ENCODE measurements at regions not wholly inside any gene's neighbourhood (a gene's known extent, or its start where the extent isn't known, plus 50 kb on each side); places are given as distances from the start of the nearest gene placed in this dataset.
"Not testable (repeated sequence)": the region's sequence is repeated elsewhere in the genome, so short reads cannot be mapped to it uniquely, and the experiment has no call there.

DNA sequence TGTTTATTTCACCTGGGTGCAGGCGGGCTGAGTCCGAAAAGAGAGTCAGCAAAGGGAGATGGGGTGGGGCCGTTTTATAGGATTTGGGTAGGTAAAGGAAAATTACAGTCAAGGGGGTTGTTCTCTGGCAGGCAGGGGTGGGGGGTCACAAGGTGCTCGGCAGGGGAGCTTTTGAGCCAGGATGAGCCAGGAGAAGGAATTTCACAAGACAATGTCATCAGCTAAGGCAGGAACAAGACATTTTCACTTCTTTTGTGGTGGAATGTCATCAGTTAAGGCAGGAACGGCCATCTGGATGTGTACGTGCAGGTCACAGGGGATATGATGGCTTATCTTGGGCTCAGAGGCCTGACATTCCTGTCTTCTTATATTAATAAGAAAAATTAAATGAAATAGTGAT lies 115.8 kb upstream of the KCNJ3 start:
- H3K9me3 ChIP-seq (ENCODE audit: control insufficient read depth in 1 of 2, low read length in 2 of 2); H3K27me3 Mint-ChIP-seq; H3K27me3 ChIP-seq (ENCODE audit: insufficient read depth, low read length); H3K4me3 Mint-ChIP-seq; H3K36me3 Mint-ChIP-seq; H3K4me1 ChIP-seq (ENCODE audit: insufficient read depth, low read length); intact Hi-C loops (cut with micrococcal nuclease); DNase-seq; H3K4me1 Mint-ChIP-seq; H3K27ac ChIP-seq (ENCODE audit: low read depth, low read length); CTCF ChIA-PET (ENCODE audit: partially characterized antibody); H3K27ac Mint-ChIP-seq; H3K36me3 ChIP-seq (ENCODE audit: insufficient read depth, low read length); H3K4me3 ChIP-seq (ENCODE audit: low read length in 2 of 2): not testable (repeated sequence)
- H3K9me3 Mint-ChIP-seq = peaks cover 0 to 14% (median 7%) of the 10 kb centered on the region in 8 donors
- POLR2A ChIA-PET (ENCODE audit: partially characterized antibody) = interaction anchor here (0.6 kb wide), 1 partner anchor 817 kb away, joined by 3 read pairs; no protein-coding TSS in a partner anchor

DNA sequence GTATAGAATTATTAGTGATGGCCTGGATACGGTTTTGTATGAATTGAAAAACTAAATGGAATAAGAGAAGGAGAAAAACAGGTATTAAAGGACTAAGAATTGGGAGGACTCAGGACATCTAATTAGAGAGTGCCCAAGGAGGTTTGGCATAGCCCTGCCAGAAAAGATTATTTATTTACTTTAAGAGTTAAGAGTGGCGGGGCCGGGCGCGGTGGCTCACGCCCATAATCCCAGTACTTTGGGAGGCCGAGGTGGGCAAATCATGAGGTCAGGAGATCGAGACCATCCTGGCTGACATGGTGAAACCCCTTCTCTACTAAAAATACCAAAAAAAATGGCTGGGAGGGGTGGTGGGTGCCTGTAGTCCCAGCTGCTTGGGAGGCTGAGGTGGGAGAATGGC lies 115.2 kb upstream of the KCNJ3 start:
- not testable (repeated sequence) for H3K36me3 Mint-ChIP-seq, H3K4me1 Mint-ChIP-seq

DNA sequence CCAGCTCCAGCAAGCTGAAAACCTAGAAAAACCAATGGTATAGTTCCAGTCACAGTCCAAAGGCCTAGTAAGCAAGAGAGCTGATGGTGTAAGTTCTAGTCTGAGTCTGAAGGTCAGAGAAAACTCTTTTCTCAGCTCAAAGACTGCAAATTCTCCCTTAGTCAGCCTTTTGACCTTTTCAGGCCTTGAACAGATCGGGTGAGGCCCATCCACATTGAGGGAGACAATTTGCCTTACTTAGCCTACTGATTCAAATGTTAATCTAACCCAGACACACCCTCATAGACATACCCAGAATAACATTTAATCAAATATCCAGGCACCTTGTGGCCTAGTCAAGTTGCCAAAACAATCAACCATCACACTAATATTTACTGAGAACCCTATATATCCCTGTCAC lies 110.8 kb upstream of the KCNJ3 start:
- H3K4me1 ChIP-seq (ENCODE audit: insufficient read depth, low read length) = no peaks in the 10 kb centered on the region
- H3K36me3 Mint-ChIP-seq = no peaks in the 10 kb centered on the region
- H3K4me1 Mint-ChIP-seq = no peaks in the 10 kb centered on the region
- DNase-seq = no peak
- ChIA-PET CTCF (ENCODE audit: partially characterized antibody) (interaction anchor here (1.2 kb wide), 1 partner anchor 17 kb away, joined by 3 read pairs; no protein-coding TSS in a partner anchor), POLR2A (ENCODE audit: partially characterized antibody) (no interaction called here)
- intact Hi-C loops (cut with micrococcal nuclease) = no loop called here
- H3K27me3 ChIP-seq (ENCODE audit: insufficient read depth, low read length) = no peaks in the 10 kb centered on the region
- no peak overlapping the region for H3K27ac ChIP-seq (ENCODE audit: low read depth, low read length)
- H3K4me3 Mint-ChIP-seq = no peak overlapping the region
- no peaks in the 10 kb centered on the region for H3K9me3 ChIP-seq (ENCODE audit: control insufficient read depth in 1 of 2, low read length in 2 of 2)
- no peaks in the 10 kb centered on the region for H3K36me3 ChIP-seq (ENCODE audit: insufficient read depth, low read length)
- no peak overlapping the region for H3K4me3 ChIP-seq (ENCODE audit: low read length in 2 of 2)
- H3K27ac Mint-ChIP-seq = no peak overlapping the region
- no peaks in the 10 kb centered on the region for H3K27me3 Mint-ChIP-seq
- H3K9me3 Mint-ChIP-seq = peaks cover 0 to 7% (median 3%) of the 10 kb centered on the region in 8 donors

More for the DNA sequence above, 115.2 kb upstream of the KCNJ3 start:
- H3K4me3 Mint-ChIP-seq; CTCF ChIA-PET (ENCODE audit: partially characterized antibody); POLR2A ChIA-PET (ENCODE audit: partially characterized antibody); H3K4me1 ChIP-seq (ENCODE audit: insufficient read depth, low read length); H3K27me3 Mint-ChIP-seq; H3K27ac Mint-ChIP-seq; H3K9me3 ChIP-seq (ENCODE audit: control insufficient read depth in 1 of 2, low read length in 2 of 2); H3K27ac ChIP-seq (ENCODE audit: low read depth, low read length); H3K27me3 ChIP-seq (ENCODE audit: insufficient read depth, low read length); intact Hi-C loops (cut with micrococcal nuclease); DNase-seq; H3K36me3 ChIP-seq (ENCODE audit: insufficient read depth, low read length); H3K4me3 ChIP-seq (ENCODE audit: low read length in 2 of 2): not testable (repeated sequence)
- peaks cover 0 to 10% (median 7%) of the 10 kb centered on the region in 8 donors for H3K9me3 Mint-ChIP-seq

- H3K4me3 Mint-ChIP-seq = no peak overlapping the region
- H3K27me3 ChIP-seq (ENCODE audit: insufficient read depth, low read length) = no peaks in the 10 kb centered on the region
- peak overlapping the region in 1 of 7 donors; percentile 13 for H3K27ac Mint-ChIP-seq
- no peaks in the 10 kb centered on the region for H3K27me3 Mint-ChIP-seq
- no peak overlapping the region for H3K27ac ChIP-seq (ENCODE audit: low read depth, low read length)
- DNase-seq = no peak
- intact Hi-C loops (cut with micrococcal nuclease) = no loop called here
- no peak overlapping the region for H3K4me3 ChIP-seq (ENCODE audit: low read length in 2 of 2)
- H3K4me1 ChIP-seq (ENCODE audit: insufficient read depth, low read length) = no peaks in the 10 kb centered on the region
- peaks cover 0 to 5% (median 3%) of the 10 kb centered on the region in 8 donors for H3K9me3 Mint-ChIP-seq
- H3K36me3 Mint-ChIP-seq = no peaks in the 10 kb centered on the region
- ChIA-PET POLR2A (ENCODE audit: partially characterized antibody) (no interaction called here), CTCF (ENCODE audit: partially characterized antibody) (interaction anchor here (1.2 kb wide), 1 partner anchor 19 kb away, joined by 3 read pairs; no protein-coding TSS in a partner anchor)
- no peaks in the 10 kb centered on the region for H3K36me3 ChIP-seq (ENCODE audit: insufficient read depth, low read length)
- no peaks in the 10 kb centered on the region for H3K9me3 ChIP-seq (ENCODE audit: control insufficient read depth in 1 of 2, low read length in 2 of 2)
- H3K4me1 Mint-ChIP-seq = no peaks in the 10 kb centered on the region
Measured at GRCh38 chr2:154588838-154589237, 109.7 kb upstream of the KCNJ3 start.

DNA sequence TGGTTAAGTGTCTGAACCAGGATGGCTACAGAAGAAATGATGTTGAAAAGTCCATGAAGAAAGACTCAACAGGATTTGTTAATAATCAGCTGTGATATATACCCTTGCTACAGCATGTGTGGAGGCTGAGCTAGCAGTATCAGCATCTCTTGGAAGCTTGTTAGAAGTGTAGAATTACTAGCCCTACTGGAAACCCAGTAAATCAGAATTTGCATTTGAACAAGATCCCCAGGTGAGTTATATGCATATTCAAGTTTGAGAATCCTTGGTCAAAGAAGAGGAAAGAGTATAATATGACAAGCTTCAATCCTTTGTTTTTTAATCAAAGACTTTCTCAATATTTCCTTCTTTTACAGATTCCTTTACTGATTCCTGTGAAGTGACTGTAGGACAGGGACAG lies 109.0 kb upstream of the KCNJ3 start:
- no peaks in the 10 kb centered on the region for H3K27me3 Mint-ChIP-seq
- no peaks in the 10 kb centered on the region for H3K9me3 ChIP-seq (ENCODE audit: control insufficient read depth in 1 of 2, low read length in 2 of 2)
- H3K27ac ChIP-seq (ENCODE audit: low read depth, low read length) = no peak overlapping the region
- H3K36me3 Mint-ChIP-seq = no peaks in the 10 kb centered on the region
- no peaks in the 10 kb centered on the region for H3K4me1 Mint-ChIP-seq
- CTCF ChIA-PET (ENCODE audit: partially characterized antibody) = no interaction called here
- DNase-seq = no peak
- no peaks in the 10 kb centered on the region for H3K27me3 ChIP-seq (ENCODE audit: insufficient read depth, low read length)
- no peaks in the 10 kb centered on the region for H3K4me1 ChIP-seq (ENCODE audit: insufficient read depth, low read length)
- H3K27ac Mint-ChIP-seq = no peak overlapping the region
- intact Hi-C loops (cut with micrococcal nuclease) = no loop called here
- H3K4me3 Mint-ChIP-seq = no peak overlapping the region
- POLR2A ChIA-PET (ENCODE audit: partially characterized antibody) = no interaction called here
- H3K4me3 ChIP-seq (ENCODE audit: low read length in 2 of 2) = no peak overlapping the region
- H3K36me3 ChIP-seq (ENCODE audit: insufficient read depth, low read length) = no peaks in the 10 kb centered on the region
- peaks cover 0 to 6% (median 3%) of the 10 kb centered on the region in 8 donors for H3K9me3 Mint-ChIP-seq

GRCh38 chr2:154591294-154591820 lies 107.1 kb upstream of the KCNJ3 start:
- Histone ChIP-seq H3K9me3 (ENCODE audit: control insufficient read depth in 1 of 2, low read length in 2 of 2) (no peaks in the 10 kb centered on the region), H3K27ac (ENCODE audit: low read depth, low read length) (no peak overlapping the region), H3K36me3 (ENCODE audit: insufficient read depth, low read length) (no peaks in the 10 kb centered on the region), H3K4me1 (ENCODE audit: insufficient read depth, low read length) (no peaks in the 10 kb centered on the region), H3K4me3 (ENCODE audit: low read length in 2 of 2) (no peak overlapping the region), H3K27me3 (ENCODE audit: insufficient read depth, low read length) (no peaks in the 10 kb centered on the region)
- H3K27me3 Mint-ChIP-seq = no peaks in the 10 kb centered on the region
- DNase-seq = no peak
- peaks cover 0 to 6% (median 3%) of the 10 kb centered on the region in 8 donors for H3K9me3 Mint-ChIP-seq
- no peaks in the 10 kb centered on the region for H3K36me3 Mint-ChIP-seq
- H3K4me1 Mint-ChIP-seq = no peaks in the 10 kb centered on the region
- CTCF ChIA-PET (ENCODE audit: partially characterized antibody) = no interaction called here
- intact Hi-C loops (cut with micrococcal nuclease) = no loop called here
- H3K27ac Mint-ChIP-seq = no peak overlapping the region
- no peak overlapping the region for H3K4me3 Mint-ChIP-seq
- POLR2A ChIA-PET (ENCODE audit: partially characterized antibody) = no interaction called here

GRCh38 chr2:154599189-154599588 lies 99.3 kb upstream of the KCNJ3 start:
- Mint-ChIP-seq H3K4me1 (no peaks in the 10 kb centered on the region), H3K27me3 (no peaks in the 10 kb centered on the region)
- intact Hi-C loops (cut with micrococcal nuclease) = no loop called here

More at GRCh38 chr2:154599189-154599588, 99.3 kb upstream of the KCNJ3 start:
- Histone ChIP-seq H3K27me3 (ENCODE audit: insufficient read depth, low read length) (no peaks in the 10 kb centered on the region), H3K9me3 (ENCODE audit: control insufficient read depth in 1 of 2, low read length in 2 of 2) (no peaks in the 10 kb centered on the region), H3K4me3 (ENCODE audit: low read length in 2 of 2) (no peak overlapping the region), H3K4me1 (ENCODE audit: insufficient read depth, low read length) (no peaks in the 10 kb centered on the region), H3K36me3 (ENCODE audit: insufficient read depth, low read length) (no peaks in the 10 kb centered on the region), H3K27ac (ENCODE audit: low read depth, low read length) (no peak overlapping the region)
- DNase-seq = no peak
- peaks cover 0 to 2% (median 0%) of the 10 kb centered on the region in 8 donors for H3K9me3 Mint-ChIP-seq
- no peak overlapping the region for H3K4me3 Mint-ChIP-seq
- ChIA-PET CTCF (ENCODE audit: partially characterized antibody) (interaction anchor here (1.6 kb wide), 1 partner anchor 24 kb away, joined by 4 read pairs; no protein-coding TSS in a partner anchor), POLR2A (ENCODE audit: partially characterized antibody) (no interaction called here)
- no peak overlapping the region for H3K27ac Mint-ChIP-seq
- H3K36me3 Mint-ChIP-seq = no peaks in the 10 kb centered on the region
